K562 (cell line): ENCODE measurements at regions not wholly inside any gene's neighbourhood (a gene's known extent, or its start where the extent isn't known, plus 50 kb on each side); places are given as distances from the start of the nearest gene placed in this dataset.

Experiments used
- DNMT1 ChIP-seq: fragments of 450-650 bp; IDR thresholded peaks from 2 replicates; pipeline ENCODE4 v1.6.1; 2016; ENCODE audit warnings: antibody characterized with exemption, mild to moderate bottlenecking
- GABPB1 ChIP-seq: sonication (generic); formaldehyde crosslinking; IDR thresholded peaks from 2 replicates; pipeline ENCODE4 v1.8.0; 2022; ENCODE audit warnings: mild to moderate bottlenecking, missing genetic modification reagents
- HDAC1 ChIP-seq, 2 experiments: fragments of 450-650 bp; IDR thresholded peaks; 2 replicates each; pipeline ENCODE4 v1.6.1; 2016 to 2017; ENCODE audit warnings: inconsistent platforms in 1 of 2, mild to moderate bottlenecking in 1 of 2, moderate library complexity in 1 of 2
- KLF10 ChIP-seq: fragments of 250-450 bp; sonication (Bioruptor Pico); IDR thresholded peaks from 2 replicates; pipeline ENCODE4 v1.6.1; 2021; ENCODE audit warnings: matching md5 sums
- MLX ChIP-seq, 2 experiments: fragments of 450-650 bp in 1 of 2; sonication (generic) in 1 of 2; formaldehyde crosslinking; conservative IDR thresholded peaks; 2 replicates each; pipeline versions ENCODE4 v1.4.0 to v1.8.1; 2020 to 2022; ENCODE audit warnings: mild to moderate bottlenecking in 1 of 2, missing genetic modification reagents in 1 of 2
- SIRT6 ChIP-seq: IDR thresholded peaks from one replicate; pipeline ENCODE4 v1.6.1; 2012; ENCODE audit warnings: low read depth, mild to moderate bottlenecking, control low read depth, inconsistent platforms, low read length, moderate library complexity
- SMAD1 ChIP-seq: fragments of 150-350 bp; IDR thresholded peaks from 2 replicates; pipeline ENCODE4 v1.6.1; 2014; ENCODE audit warnings: low read length, low read depth; ENCODE audit not compliant: partially characterized antibody
- TAL1 ChIP-seq: fragments of 450-650 bp; IDR thresholded peaks from 2 replicates; pipeline ENCODE4 v1.6.1; 2016; ENCODE audit warnings: mild to moderate bottlenecking
- ZNF445 ChIP-seq: fragments of 250-450 bp; sonication (Bioruptor Pico); IDR thresholded peaks from 2 replicates; pipeline ENCODE4 v1.4.0; 2020; ENCODE audit warnings: low read depth, mild to moderate bottlenecking, moderate library complexity
- ZNF639 ChIP-seq, 2 experiments: fragments of 200-800 bp in 1 of 2; sonication (Bioruptor generic) in 1 of 2; sonication (generic) in 1 of 2; formaldehyde crosslinking in 1 of 2; IDR thresholded peaks in 1 of 2; conservative IDR thresholded peaks in 1 of 2; 2 replicates each; pipeline versions ENCODE4 v1.5.0 to v1.6.1; 2016 to 2020; ENCODE audit warnings: missing compliant biosample characterization in 1 of 2, missing genetic modification characterization in 1 of 2, missing genetic modification reagents in 1 of 2
- TF ChIP-seq, protein P1 (sequence below), 2 experiments: IDR thresholded peaks in 1 of 2; conservative IDR thresholded peaks in 1 of 2; 2 replicates each; pipeline ENCODE4 v1.6.1; 2016; ENCODE audit warnings: low read depth in 2 of 2, mild to moderate bottlenecking in 1 of 2, missing compliant biosample characterization in 1 of 2, missing genetic modification characterization in 1 of 2, moderate library complexity in 1 of 2
- TF ChIP-seq, protein P2 (sequence below): sonication (generic); formaldehyde crosslinking; IDR thresholded peaks from 2 replicates; pipeline ENCODE4 v1.8.1; 2023; ENCODE audit warnings: mild to moderate bottlenecking, missing genetic modification reagents, moderate library complexity
- TF ChIP-seq, protein P3 (sequence below): fragments of 250-450 bp; sonication (Bioruptor Pico); IDR thresholded peaks from 2 replicates; pipeline ENCODE4 v1.4.0; 2020; ENCODE audit warnings: mild to moderate bottlenecking, moderate library complexity
- TF ChIP-seq, protein P4 (sequence below): fragments of 250-450 bp; sonication (Bioruptor Pico); IDR thresholded peaks from 2 replicates; pipeline ENCODE4 v1.8.0; 2021; ENCODE audit warnings: mild to moderate bottlenecking, moderate library complexity

- TF ChIP-seq GABPB1 (CRISPR knock-in tag), result no peak
- TF ChIP-seq TAL1, result peak; percentile 59; the same call in 1 of the 2 replicates
- TF ChIP-seq ZNF639 (CRISPR knock-in tag; conservative IDR thresholded peaks at IDR 0.05 in 1 of 2, IDR thresholded peaks at IDR 0.05 in 1 of 2), result peak in 1 of 2 experiments; percentile 94; a peak in 2 of 4 replicates
- TF ChIP-seq HDAC1 (IDR thresholded peaks at IDR 0.05), result no peak
- TF ChIP-seq, protein P1, sequence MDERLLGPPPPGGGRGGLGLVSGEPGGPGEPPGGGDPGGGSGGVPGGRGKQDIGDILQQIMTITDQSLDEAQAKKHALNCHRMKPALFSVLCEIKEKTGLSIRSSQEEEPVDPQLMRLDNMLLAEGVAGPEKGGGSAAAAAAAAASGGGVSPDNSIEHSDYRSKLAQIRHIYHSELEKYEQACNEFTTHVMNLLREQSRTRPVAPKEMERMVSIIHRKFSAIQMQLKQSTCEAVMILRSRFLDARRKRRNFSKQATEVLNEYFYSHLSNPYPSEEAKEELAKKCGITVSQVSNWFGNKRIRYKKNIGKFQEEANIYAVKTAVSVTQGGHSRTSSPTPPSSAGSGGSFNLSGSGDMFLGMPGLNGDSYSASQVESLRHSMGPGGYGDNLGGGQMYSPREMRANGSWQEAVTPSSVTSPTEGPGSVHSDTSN (CRISPR knock-in tag; IDR thresholded peaks at IDR 0.05; ENCODE audit: low read depth), result no peak
- TF ChIP-seq, protein P1 (tag; conservative IDR thresholded peaks at IDR 0.05; ENCODE audit: low read depth), result peak; percentile 69
- TF ChIP-seq, protein P2, sequence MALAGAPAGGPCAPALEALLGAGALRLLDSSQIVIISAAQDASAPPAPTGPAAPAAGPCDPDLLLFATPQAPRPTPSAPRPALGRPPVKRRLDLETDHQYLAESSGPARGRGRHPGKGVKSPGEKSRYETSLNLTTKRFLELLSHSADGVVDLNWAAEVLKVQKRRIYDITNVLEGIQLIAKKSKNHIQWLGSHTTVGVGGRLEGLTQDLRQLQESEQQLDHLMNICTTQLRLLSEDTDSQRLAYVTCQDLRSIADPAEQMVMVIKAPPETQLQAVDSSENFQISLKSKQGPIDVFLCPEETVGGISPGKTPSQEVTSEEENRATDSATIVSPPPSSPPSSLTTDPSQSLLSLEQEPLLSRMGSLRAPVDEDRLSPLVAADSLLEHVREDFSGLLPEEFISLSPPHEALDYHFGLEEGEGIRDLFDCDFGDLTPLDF (CRISPR knock-in tag), result no peak
- no peak for TF ChIP-seq SMAD1
- no peak for TF ChIP-seq KLF10 (CRISPR knock-in tag)
- TF ChIP-seq MLX (CRISPR knock-in tag; conservative IDR thresholded peaks at IDR 0.05), result no peak
- no peak for TF ChIP-seq DNMT1
- TF ChIP-seq, protein P3, sequence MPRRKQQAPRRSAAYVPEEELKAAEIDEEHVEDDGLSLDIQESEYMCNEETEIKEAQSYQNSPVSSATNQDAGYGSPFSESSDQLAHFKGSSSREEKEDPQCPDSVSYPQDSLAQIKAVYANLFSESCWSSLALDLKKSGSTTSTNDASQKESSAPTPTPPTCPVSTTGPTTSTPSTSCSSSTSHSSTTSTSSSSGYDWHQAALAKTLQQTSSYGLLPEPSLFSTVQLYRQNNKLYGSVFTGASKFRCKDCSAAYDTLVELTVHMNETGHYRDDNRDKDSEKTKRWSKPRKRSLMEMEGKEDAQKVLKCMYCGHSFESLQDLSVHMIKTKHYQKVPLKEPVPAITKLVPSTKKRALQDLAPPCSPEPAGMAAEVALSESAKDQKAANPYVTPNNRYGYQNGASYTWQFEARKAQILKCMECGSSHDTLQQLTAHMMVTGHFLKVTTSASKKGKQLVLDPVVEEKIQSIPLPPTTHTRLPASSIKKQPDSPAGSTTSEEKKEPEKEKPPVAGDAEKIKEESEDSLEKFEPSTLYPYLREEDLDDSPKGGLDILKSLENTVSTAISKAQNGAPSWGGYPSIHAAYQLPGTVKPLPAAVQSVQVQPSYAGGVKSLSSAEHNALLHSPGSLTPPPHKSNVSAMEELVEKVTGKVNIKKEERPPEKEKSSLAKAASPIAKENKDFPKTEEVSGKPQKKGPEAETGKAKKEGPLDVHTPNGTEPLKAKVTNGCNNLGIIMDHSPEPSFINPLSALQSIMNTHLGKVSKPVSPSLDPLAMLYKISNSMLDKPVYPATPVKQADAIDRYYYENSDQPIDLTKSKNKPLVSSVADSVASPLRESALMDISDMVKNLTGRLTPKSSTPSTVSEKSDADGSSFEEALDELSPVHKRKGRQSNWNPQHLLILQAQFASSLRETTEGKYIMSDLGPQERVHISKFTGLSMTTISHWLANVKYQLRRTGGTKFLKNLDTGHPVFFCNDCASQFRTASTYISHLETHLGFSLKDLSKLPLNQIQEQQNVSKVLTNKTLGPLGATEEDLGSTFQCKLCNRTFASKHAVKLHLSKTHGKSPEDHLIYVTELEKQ (CRISPR knock-in tag), result peak; percentile 76; the same call in 1 of the 2 replicates
- TF ChIP-seq SIRT6, result no peak
- TF ChIP-seq, protein P4, sequence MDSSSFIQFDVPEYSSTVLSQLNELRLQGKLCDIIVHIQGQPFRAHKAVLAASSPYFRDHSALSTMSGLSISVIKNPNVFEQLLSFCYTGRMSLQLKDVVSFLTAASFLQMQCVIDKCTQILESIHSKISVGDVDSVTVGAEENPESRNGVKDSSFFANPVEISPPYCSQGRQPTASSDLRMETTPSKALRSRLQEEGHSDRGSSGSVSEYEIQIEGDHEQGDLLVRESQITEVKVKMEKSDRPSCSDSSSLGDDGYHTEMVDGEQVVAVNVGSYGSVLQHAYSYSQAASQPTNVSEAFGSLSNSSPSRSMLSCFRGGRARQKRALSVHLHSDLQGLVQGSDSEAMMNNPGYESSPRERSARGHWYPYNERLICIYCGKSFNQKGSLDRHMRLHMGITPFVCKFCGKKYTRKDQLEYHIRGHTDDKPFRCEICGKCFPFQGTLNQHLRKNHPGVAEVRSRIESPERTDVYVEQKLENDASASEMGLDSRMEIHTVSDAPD (CRISPR knock-in tag), result peak; percentile 80
- TF ChIP-seq ZNF445 (CRISPR knock-in tag), result 0 out of 2 replicates have a peak, but pooled peaks have one; percentile 59
Measured at GRCh38 chr7:84912993-84913635, 273.7 kb downstream of the SEMA3D start (continued).
